Stimulated activated CD8-positive, alpha-beta memory T cell treated with anti-CD3 and anti-CD28 coated beads, Interleukin-2, amount 100 ng/mL, for 1 hour (primary cell): ENCODE measurements at regions not wholly inside any gene's neighbourhood (a gene's known extent, or its start where the extent isn't known, plus 50 kb on each side); places are given as distances from the start of the nearest gene placed in this dataset.
"Not testable (repeated sequence)": the region's sequence is repeated elsewhere in the genome, so short reads cannot be mapped to it uniquely, and the experiment has no call there.

ENCODE experiments used
- DNase-seq, 2 donors: peaks; one replicate each; pipeline ENCODE4 v3.0.0-alpha.2; 2020; ENCODE audit warnings: low read depth in 2 of 2

DNA sequence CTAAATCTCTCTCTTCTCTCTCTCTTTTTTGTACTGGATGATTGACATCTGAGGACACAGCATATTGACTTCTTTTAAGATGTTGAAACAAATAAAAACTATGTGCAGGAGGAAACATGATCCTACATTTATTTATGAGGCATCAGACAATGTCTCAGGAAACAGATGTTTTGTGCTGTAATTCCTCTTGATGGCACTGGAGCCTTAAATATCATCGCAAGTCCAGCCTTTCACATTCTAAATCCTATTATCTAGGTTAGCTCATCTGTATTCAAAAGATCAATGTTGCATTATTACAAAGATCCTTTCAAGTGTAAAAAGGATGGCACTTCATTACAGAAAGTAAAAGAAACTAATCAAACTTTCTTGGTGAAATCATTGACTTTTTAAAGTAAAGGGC is 63.9 kb downstream of the MAT2B start:
- DNase-seq = no peak

DNA sequence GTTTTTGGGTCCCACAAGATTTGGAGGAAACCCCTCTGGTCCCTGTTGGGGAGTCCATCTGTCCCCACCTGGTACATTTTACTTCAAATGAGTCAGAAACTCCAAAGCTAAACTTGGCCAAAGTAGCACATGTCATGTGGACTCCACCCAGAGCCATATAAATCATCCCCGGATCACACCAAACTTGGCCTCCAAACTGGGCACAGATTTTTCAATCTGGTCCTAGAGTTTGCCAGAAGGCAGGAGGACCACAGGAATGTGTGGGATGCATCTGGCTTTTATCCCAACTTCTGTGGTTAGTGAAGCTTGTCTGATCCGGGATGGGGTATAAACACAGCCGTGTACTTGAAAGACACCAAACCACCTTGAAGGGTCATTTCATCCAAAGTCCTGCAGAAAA is 66.3 kb downstream of the MAT2B start:
- DNase-seq = no peak

DNA sequence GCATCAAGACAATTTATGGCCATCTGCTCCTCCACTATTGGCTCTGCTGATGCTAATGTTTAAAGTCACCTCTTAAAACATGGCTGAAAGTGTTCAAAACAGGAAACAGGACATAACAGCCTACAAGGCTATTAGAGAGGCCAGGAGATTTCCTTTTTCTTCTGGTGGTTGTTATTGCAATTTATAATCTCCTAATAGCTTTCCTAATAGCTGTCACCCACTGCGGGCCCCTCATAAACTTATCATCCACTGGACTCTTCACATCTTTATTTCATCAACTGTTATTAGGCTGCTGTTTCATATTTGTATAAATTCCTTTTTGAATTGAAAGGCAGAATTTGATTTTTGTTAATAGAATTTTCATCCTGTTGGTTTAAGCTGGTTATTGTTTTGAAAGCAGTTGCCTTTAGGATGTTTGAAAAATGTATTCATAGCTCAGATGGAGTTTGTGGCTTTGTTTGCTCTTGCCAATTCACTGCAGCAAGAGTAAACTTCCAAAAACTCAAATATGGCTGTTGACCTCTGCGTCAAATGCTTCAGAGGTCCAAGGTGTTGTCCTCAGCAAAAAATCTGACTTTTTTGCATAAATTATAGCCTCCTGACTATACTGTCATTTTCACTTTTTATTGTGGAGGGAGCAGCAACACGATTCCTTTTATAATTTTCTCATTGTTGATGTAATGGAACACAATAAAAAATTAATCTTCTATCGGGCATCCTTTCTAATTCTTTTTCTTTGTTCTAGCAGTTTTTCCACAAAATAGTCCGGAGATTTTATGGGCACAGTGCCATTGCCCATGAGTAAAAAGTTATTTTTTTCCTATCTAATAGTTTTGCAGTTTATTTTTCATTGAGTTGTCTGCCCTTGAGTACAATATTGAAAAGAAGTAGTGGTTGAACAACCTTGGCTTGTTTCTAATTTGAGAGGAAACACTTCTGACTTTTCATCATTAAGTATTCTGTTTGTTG is 69.3 kb downstream of the MAT2B start:
- no peak for DNase-seq

DNA sequence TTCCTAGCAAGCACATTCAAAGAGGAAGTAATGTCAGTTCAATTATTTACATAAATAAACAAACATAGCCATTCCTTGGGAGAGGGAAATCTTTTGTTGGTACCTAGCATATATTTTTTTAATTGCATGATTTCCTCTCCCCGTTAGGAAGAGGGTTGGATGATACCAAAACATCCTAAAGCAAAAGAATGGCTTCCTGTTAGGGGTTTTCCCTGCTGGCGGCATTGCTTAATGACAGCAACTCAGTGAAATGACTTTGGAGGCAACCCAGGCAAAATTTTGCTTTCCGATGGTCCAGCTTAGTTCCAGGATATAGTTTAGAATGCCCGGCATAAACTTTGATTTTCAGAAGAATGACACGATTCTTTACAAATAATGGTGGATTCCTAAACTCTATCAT is 73.2 kb downstream of the MAT2B start:
- DNase-seq = no peak

DNA sequence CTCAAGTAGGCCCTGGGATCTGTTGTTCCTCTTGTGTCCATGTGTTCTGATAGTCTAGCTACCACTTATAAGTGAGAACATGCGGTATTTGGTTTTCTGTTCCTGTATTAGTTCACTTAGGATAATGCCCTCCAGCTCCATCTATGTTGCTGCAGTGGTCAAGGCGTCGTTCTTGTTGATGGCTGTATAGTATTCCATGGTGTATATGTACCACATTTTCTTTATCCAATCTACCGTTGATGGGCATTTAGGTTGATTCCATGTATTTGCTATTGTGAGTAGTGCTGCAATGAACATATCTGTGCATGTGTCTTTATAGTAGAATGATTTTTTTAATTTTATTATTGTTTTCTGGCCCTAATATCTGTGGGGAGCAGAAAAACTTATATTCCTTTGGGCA is 74.3 kb downstream of the MAT2B start:
- DNase-seq = no peak

DNA sequence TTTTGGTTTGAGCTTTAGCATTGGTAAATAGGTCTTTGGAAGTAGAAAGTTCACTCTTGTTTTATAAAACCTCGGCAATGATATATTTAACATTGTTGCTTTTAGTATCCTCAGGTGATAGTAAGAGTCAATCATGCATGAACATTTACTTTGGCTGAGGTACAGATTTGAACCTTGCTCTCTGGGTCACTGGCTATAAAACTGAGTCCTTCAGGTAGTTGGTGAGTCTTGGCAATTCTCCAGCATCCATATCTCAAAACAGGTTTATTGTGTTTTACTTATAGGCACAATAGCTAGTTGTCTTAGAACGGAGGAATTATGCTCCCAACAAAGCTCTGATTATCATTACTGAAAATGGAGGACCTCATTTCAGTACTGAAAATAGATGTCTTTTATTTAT is 75.1 kb downstream of the MAT2B start:
- DNase-seq = no peak

DNA sequence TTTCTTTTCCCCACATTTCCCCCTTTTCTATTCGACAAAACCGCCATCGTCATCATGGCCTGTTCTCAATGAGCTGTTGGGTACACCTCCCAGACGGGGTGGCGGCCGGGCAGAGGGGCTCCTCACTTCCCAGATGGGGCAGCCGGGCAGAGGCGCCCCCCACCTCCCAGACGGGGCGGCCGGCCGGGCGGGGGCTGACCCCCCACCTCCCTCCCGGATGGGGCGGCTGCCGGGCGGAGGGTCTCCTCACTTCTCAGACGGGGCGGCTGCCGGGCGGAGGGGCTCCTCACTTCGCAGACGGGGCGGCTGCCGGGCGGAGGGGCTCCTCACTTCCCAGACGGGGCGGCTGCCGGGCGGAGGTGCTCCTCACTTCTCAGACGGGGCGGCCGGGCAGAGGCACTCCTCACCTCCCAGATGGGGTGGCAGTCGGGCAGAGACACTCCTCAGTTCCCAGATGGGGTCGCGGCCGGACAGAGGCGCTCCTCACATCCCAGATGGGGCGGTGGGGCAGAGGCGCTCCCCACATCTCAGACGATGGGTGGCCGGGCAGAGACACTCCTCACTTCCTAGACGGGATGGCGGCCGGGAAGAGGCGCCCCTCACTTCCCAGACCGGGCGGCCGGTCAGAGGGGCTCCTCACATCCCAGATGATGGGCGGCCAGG is 78.2 kb downstream of the MAT2B start:
- DNase-seq = not testable (repeated sequence)

DNA sequence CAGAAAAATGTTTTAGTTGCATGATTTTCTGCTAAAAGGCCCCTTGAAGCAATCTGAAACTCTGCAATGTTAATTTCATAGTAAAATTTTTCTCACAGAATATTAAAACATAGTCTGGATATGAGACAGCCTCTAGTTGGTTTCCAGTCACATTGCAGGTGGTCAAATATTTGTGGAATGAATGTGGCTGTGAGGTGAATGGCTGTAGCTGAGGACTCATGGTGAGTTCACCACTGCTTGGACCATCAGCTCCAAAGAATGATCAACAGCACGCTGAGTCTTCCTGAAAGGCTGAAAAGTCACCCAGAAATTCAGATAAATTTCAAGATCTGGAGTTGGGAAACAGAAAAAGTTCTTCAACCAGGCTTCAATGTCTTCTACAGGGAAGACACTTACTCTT is 79.8 kb downstream of the MAT2B start:
- DNase-seq = no peak

DNA sequence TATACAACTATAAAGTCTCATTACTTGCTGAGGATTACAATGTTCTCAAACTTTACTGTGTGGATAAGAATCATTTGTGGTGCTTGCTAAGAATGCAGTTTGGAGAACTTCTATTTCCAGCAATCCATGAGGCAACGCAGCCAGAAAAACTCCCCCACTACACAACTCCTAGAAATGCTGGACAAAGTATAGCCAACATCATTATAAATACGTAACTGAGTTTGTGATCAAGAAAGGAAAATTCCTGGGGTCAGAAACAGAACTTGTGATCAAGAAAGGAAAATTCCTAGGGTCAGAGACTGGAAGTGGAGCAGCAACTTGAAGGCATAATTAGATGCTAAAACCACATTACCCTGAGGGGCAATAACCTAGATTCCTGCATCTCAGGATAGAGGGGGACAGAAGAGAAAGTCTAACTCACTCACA is 81.1 kb downstream of the MAT2B start:
- DNase-seq = no peak

DNA sequence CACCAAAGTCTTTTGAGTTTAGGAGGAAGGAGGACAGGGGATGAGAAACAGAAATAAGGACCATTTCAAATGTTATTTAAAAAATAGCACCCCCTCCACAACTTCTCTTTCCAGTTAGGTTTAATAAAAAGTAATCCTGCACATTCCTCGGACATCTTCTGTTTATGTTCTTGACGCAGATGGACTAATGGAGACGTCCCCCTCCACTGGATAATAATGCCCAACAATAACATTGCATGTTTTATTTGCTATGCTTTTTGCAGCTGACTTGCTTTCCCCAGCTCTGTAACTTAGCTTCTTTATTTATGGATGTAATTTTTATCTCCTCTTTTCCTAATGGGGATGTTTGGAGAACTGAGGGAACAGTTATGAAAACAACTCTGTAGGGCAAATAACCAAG is 89.5 kb downstream of the MAT2B start:
- DNase-seq = no peak

DNA sequence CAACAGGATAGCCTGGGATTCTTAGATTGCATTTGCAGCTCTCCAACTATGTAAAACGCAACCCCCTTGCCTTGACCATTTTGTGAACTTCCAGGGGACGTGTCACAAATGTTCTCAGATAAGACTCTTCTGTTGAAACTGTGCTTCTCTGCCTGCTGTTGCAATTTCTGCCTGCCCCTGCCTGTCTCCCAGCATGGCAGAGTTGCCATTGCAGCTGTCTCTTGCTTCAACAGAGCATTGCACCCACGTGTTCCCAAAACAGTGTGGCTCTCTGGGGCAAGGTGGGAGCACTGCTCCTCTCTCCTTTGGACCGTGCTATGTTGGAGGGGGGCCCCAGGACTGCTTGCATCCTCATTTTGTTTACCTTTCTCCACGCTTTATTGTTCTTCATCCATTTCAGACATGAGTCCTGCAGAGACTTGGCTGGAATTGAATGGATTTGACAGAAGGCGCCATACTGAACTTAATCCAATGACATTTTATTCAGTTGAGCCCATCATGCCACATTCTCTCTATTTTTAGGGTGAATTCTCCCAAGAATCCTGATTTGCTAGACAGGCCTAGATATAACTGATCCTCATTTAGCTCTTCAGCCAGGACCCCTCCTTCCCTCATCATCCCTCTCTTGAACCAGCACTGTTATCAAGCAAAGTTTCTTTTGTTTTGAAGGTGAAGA is 90.7 kb downstream of the MAT2B start:
- no peak for DNase-seq

DNA sequence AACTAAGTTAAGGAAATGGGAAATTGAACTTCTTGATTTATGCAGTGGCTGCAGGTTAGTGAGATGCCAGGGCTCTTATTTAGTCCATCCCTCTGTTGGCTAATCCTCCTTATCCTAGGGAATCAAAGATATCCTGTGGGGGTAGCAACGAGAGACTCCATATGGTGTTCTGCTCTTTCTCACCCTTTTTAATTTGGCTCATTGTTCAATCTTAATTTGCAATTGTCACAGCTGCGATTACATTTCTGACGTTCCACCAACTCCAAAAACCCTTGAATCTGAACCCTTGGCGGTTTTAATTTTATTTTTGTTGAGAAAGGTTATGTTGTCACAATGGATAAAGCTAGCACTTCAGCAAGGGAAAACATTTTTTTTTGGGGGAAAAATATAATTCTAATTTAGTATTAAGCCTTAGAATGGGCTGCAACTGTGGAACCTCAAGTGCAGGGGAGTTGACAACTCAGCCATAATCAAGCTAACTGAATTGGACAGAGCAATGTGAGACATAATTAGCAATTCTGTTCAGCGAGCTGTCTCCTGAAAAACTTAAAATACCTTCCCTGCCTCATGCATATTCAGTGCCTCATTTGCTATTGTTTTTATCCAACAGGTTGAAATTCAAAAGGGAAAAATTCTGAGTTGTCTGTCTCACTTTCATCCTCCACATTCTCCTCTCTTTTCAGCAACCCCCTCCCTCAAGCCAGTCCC is 91.3 kb downstream of the MAT2B start:
- DNase-seq = no peak

DNA sequence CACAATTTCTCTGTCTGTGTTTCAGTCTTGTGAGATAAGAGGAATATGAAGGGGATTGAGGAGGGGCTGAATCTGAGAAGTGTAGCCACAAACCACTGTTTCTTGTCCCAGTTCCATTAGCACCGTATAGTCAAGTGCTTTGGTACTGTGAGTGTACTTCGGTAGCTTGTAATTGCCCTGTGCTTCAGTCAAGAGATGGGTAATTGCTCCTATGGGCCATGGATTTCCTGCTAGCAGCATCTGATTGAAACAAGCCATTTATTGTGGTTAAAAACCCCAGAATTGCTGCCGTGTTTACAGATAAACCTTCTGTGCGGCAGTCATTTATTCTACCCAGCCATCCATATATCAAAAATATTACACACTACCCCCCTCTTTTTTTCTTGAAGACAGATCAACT is 98.6 kb downstream of the MAT2B start:
- DNase-seq = no peak

DNA sequence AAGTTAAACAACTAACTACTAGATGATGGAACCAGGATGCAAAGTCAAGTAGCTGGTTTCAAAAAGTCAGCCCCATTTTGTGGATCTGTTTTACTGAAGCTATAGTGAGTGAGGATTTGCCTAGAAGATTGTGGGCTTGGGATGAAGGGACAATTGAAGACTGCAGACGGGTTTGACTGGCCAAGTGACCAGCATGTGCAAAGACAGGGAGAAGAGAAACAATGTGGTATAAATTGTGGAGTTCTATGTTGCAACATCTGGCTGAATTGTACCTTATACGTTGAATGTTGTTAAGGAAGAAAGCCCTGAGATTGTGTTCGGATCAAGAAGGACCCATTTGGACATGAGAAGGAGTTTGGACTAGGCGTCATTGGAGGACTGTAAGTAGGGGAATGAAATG is 101.8 kb downstream of the MAT2B start:
- DNase-seq = no peak

DNA sequence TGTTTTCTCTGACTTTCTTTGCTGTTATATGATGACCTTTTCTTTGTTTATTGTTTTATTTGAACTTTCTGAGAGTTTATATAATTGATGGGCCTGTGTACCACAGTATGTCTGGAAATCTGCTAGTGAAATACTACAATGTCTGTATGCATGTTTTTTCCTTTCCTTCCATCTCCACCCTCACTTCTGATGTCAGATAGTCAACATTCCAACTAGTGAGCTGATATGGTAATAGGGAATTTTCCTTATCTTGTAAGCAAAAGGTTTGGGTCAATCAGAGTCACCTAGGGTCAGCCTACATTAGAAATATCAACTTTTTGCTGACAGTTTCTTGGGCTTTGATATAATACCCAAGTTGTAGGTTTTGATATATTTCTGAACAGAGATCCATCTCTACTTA is 103.2 kb downstream of the MAT2B start:
- no peak for DNase-seq

DNA sequence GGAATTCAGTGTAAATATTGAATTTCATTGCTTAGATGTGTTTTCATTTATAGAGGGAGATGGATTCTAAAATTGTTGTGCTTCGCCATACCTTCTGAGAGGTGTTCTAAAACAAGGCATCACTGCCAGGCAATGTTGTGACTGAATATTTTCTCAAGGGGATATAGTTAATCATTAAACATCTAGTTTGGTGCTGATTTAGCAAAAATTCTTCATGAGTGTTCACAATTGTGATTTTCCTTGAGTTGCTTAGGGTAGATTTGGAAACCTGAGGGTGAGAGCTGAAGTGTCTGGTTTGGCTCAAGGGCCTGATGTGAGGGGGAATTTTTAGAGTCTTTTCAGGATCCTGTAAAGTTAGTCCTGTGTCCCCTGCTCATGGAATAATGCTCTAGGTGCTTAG is 104.5 kb downstream of the MAT2B start:
- no peak for DNase-seq

DNA sequence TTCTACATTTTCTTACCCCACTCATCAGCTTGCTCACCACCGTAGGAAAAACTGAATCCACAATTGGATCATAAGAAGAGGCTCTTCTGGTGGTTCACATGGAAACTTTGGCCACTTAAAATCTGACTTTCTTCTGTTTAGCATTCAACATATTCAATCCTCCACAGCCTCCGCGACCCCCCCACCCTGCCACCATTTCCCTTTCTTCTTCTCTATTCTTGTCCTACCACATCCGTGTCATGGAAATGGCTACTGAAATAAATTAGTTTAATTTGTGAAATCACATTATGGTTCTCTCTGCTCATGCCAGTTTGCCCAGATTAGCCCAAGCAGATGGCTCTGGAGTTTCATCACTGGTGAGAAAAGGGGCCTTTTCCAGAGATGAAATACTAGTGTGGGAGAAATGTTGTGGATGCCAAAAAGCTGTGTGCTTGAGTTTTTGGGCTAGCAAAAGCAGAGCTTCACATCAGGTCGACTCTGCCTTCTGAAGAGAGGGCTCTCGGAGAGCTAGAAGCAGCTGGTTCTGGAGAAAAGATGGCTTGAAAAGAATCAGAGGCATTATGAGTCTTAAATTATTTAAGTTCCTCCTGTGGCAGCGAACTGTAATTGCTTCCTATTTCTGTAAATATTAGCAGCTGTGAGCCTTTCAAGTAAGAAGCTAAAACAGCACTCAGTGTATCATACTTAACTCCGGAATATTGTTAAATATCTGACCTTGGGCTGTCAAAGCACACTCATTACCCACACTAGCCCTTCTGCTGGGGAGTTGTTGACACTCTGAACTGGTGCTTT is 107.1 kb downstream of the MAT2B start:
- no peak for DNase-seq

DNA sequence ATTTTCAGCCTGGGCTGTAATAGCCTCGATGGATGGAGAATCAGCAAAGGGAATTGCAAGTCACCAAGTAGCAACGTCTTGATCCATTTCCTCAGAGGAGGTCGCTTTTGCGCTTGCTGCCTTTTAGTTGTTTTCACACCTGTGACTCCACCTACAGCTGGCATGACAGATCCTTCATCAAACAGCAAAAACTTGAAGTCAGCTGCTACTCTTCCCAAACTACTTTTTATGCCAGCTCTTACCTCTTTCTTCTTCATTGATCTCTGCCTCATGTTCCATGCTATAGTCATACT is 107.7 kb downstream of the MAT2B start:
- DNase-seq = no peak

DNA sequence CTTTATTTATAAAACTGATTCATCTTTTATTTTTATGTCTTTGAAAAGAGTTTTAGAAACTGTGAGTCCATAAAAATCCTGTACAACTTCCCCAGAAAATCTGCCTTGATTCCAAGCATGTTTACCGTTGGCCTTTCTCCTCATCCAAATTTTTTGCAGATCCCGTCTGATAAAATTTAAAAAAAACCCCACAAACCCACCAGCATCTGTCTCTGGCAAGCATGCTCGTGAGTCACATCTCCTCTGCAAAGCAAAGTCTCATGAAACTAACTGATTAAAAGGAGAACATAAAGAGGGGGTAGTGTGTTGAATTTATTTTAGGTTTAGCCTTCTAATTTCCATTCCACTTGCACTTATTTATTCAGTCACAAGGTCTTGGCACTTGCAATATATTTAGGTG is 109.4 kb downstream of the MAT2B start:
- DNase-seq = no peak

DNA sequence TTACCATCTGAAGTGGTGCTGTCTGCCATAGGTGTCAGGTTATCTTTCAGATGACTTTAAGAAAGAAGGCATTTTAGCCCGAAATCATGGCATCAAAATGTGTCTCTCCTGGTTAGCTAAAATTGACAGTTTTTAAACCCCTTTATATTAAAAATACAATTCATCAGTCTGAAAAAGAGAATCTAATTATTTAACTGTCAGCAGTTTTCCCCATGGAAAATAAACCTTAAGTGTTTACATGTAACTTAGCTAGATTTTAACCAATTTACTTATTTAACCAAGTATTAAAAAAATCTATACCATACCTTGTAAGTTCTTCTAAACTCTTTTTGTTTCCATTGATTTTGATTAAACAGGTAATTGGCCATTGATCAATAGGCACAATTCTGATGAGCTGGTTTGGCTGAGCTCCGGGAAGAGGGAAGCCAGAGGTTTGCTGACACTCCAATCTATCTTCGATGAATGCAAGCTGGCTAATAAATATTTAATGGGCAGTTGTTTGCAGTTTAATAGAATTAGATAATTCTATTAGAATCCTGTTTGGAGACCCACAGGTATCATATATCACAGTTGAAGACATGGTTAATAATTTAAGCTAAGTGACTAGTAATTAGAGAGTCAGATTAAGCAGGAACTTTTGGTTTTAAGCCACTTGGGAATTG is 114.0 kb downstream of the MAT2B start:
- DNase-seq = no peak

DNA sequence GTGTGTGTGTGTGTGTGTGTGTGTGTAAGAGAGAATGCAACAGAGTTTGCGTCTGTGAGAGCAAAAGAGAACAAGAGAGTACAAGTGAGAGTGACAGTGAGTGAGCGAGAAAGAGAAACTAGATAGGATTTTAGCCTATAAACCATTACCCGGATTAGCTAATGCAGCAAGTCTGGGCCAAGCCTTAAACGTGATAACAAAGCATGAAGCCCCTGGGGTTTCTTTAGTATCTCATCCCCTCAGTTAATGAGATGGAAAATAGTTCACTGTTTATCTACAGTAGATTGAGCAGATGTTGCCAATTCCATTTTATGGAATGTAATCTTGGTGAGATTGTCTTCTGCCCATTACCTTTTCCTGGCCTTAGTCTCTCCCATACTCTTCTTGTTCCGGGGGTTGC is 114.5 kb downstream of the MAT2B start:
- DNase-seq = no peak
